GM21619 (cell line): ENCODE measurements at regions not wholly inside any gene's neighbourhood (a gene's known extent, or its start where the extent isn't known, plus 50 kb on each side); places are given as distances from the start of the nearest gene placed in this dataset.

Experiments used
- ATAC-seq: cut with Tn5 transposase; IDR thresholded peaks from one replicate; pipeline ENCODE4 v1.9.1; 2021; ENCODE audit not compliant: unreplicated experiment

- ATAC-seq: no peak
Measured at GRCh38 chr16:49003992-49004391, 277.6 kb downstream of the CBLN1 start.

GRCh38 chr16:49003022-49003421 is 278.6 kb downstream of the CBLN1 start:
- no peak for ATAC-seq

GRCh38 chr16:49000594-49000993 is 281.0 kb downstream of the CBLN1 start:
- ATAC-seq: no peak

- no peak for ATAC-seq
Measured at GRCh38 chr16:48999508-48999907, 282.1 kb downstream of the CBLN1 start.

GRCh38 chr16:48999044-48999443 is 282.6 kb downstream of the CBLN1 start:
- no peak for ATAC-seq

GRCh38 chr16:48997946-48998345 is 283.7 kb downstream of the CBLN1 start:
- ATAC-seq: no peak

GRCh38 chr16:48997081-48997615 is 284.5 kb downstream of the CBLN1 start:
- no peak for ATAC-seq

- ATAC-seq: no peak
Measured at GRCh38 chr16:48978501-48978900, 303.1 kb downstream of the CBLN1 start.

GRCh38 chr16:48972236-48972635 is 309.4 kb downstream of the CBLN1 start:
- no peak for ATAC-seq

GRCh38 chr16:48971571-48972077 is 310.0 kb downstream of the CBLN1 start:
- no peak for ATAC-seq

GRCh38 chr16:48970216-48970615 is 311.4 kb downstream of the CBLN1 start:
- no peak for ATAC-seq

- no peak for ATAC-seq
Measured at GRCh38 chr16:48969611-48970010, 312.0 kb downstream of the CBLN1 start.

- no peak for ATAC-seq
Measured at GRCh38 chr16:48965386-48965785, 316.3 kb downstream of the CBLN1 start.

- no peak for ATAC-seq
Measured at GRCh38 chr16:48963901-48964615, 317.6 kb downstream of the CBLN1 start.

- ATAC-seq: no peak
Measured at GRCh38 chr16:48963306-48963705, 318.3 kb downstream of the CBLN1 start.

GRCh38 chr16:48961546-48961945 is 320.1 kb downstream of the CBLN1 start:
- no peak for ATAC-seq

GRCh38 chr16:48960830-48961229 is 320.8 kb downstream of the CBLN1 start:
- ATAC-seq: no peak

- ATAC-seq: no peak
Measured at GRCh38 chr16:48959747-48960146, 321.9 kb downstream of the CBLN1 start.

- no peak for ATAC-seq
Measured at GRCh38 chr16:48959204-48959603, 322.4 kb downstream of the CBLN1 start.

GRCh38 chr16:48958681-48959080 is 323.0 kb downstream of the CBLN1 start:
- no peak for ATAC-seq

GRCh38 chr16:48956620-48957019 is 325.0 kb downstream of the CBLN1 start:
- ATAC-seq: no peak

- no peak for ATAC-seq
Measured at GRCh38 chr16:48955837-48956236, 325.8 kb downstream of the CBLN1 start.
